ENCODE measurements at regions not wholly inside any gene's neighbourhood (a gene's known extent, or its start where the extent isn't known, plus 50 kb on each side); places are given as distances from the start of the nearest gene placed in this dataset.
"Not testable (repeated sequence)": the region's sequence is repeated elsewhere in the genome, so short reads cannot be mapped to it uniquely, and the experiment has no call there.

GRCh38 chr14:99015833-99016232, 256.2 kb downstream of the BCL11B start:
- DNase-seq (ENCODE audit: extremely low read depth in 1 of 11, low read depth in 9 of 11, low spot score in 4 of 11) = no peak

GRCh38 chr14:99023371-99023770, 248.6 kb downstream of the BCL11B start:
- no peak for DNase-seq (ENCODE audit: extremely low read depth in 1 of 11, low read depth in 9 of 11, low spot score in 4 of 11)

- DNase-seq (ENCODE audit: extremely low read depth in 1 of 11, low read depth in 9 of 11, low spot score in 4 of 11) = no peak
These were observed 247.1 kb downstream of the BCL11B start for GRCh38 chr14:99024926-99025325.

GRCh38 chr14:99025418-99025817, 246.6 kb downstream of the BCL11B start:
- DNase-seq (ENCODE audit: extremely low read depth in 1 of 11, low read depth in 9 of 11, low spot score in 4 of 11) = no peak

- DNase-seq (ENCODE audit: extremely low read depth in 1 of 11, low read depth in 9 of 11, low spot score in 4 of 11) = no peak
These were observed 245.5 kb downstream of the BCL11B start for GRCh38 chr14:99026471-99026870.

GRCh38 chr14:99028041-99028440, 244.0 kb downstream of the BCL11B start:
- no peak for DNase-seq (ENCODE audit: extremely low read depth in 1 of 11, low read depth in 9 of 11, low spot score in 4 of 11)

- DNase-seq (ENCODE audit: extremely low read depth in 1 of 11, low read depth in 9 of 11, low spot score in 4 of 11) = no peak
These were observed 243.5 kb downstream of the BCL11B start for GRCh38 chr14:99028521-99028920.

- no peak for DNase-seq (ENCODE audit: extremely low read depth in 1 of 11, low read depth in 9 of 11, low spot score in 4 of 11)
These were observed 242.7 kb downstream of the BCL11B start for GRCh38 chr14:99029145-99029915.

- no peak for DNase-seq (ENCODE audit: extremely low read depth in 1 of 11, low read depth in 9 of 11, low spot score in 4 of 11)
These were observed 242.1 kb downstream of the BCL11B start for GRCh38 chr14:99029916-99030305.

- DNase-seq (ENCODE audit: extremely low read depth in 1 of 11, low read depth in 9 of 11, low spot score in 4 of 11) = no peak
These were observed 241.5 kb downstream of the BCL11B start for GRCh38 chr14:99030454-99030853.

GRCh38 chr14:99032759-99033158, 239.2 kb downstream of the BCL11B start:
- no peak for DNase-seq (ENCODE audit: extremely low read depth in 1 of 11, low read depth in 9 of 11, low spot score in 4 of 11)

- no peak for DNase-seq (ENCODE audit: extremely low read depth in 1 of 11, low read depth in 9 of 11, low spot score in 4 of 11)
These were observed 238.0 kb downstream of the BCL11B start for GRCh38 chr14:99033951-99034350.

- DNase-seq (ENCODE audit: extremely low read depth in 1 of 11, low read depth in 9 of 11, low spot score in 4 of 11) = no peak
These were observed 237.3 kb downstream of the BCL11B start for GRCh38 chr14:99034711-99035171.

GRCh38 chr14:99035268-99035667, 236.7 kb downstream of the BCL11B start:
- DNase-seq (ENCODE audit: extremely low read depth in 1 of 11, low read depth in 9 of 11, low spot score in 4 of 11) = no peak

GRCh38 chr14:99035712-99036610, 236.0 kb downstream of the BCL11B start:
- DNase-seq (ENCODE audit: extremely low read depth in 1 of 11, low read depth in 9 of 11, low spot score in 4 of 11) = peak in 10 of 11 donors; percentile 8 to 54 (median 36)

- no peak for DNase-seq (ENCODE audit: extremely low read depth in 1 of 11, low read depth in 9 of 11, low spot score in 4 of 11)
These were observed 235.2 kb downstream of the BCL11B start for GRCh38 chr14:99036611-99037293.

GRCh38 chr14:99037326-99037725, 234.7 kb downstream of the BCL11B start:
- DNase-seq (ENCODE audit: extremely low read depth in 1 of 11, low read depth in 9 of 11, low spot score in 4 of 11) = not testable (repeated sequence)

- no peak for DNase-seq (ENCODE audit: extremely low read depth in 1 of 11, low read depth in 9 of 11, low spot score in 4 of 11)
These were observed 234.1 kb downstream of the BCL11B start for GRCh38 chr14:99037777-99038430.

GRCh38 chr14:99038431-99038820, 233.6 kb downstream of the BCL11B start:
- no peak for DNase-seq (ENCODE audit: extremely low read depth in 1 of 11, low read depth in 9 of 11, low spot score in 4 of 11)
